IMR-90 (cell line): ENCODE measurements at regions not wholly inside any gene's neighbourhood (a gene's known extent, or its start where the extent isn't known, plus 50 kb on each side); places are given as distances from the start of the nearest gene placed in this dataset.

Experiments used
- ATAC-seq: fragments of 200-7000 bp; cut with Tn5 transposase; 2 replicates; pipeline ENCODE4 v1.9.1; 2020; ENCODE audit warnings: low read depth, mild to moderate bottlenecking, moderate library complexity
- BruUV-seq: library from RNA; stranded (reverse); fragments of 400-500 nt; replicated peaks from 2 replicates; lab custom pipeline; 2021; lab: Mats Ljungman, UMichigan
- CTCF ChIA-PET: fragments of 300-600 bp; formaldehyde crosslinking; extraction: SDS; loops from one replicate; lab custom pipeline; 2021; ENCODE audit warnings: antibody characterized with exemption; lab: Yijun Ruan, JAX
- POLR2A ChIA-PET: fragments of 300-600 bp; sonication (Branson Sonifier 250); formaldehyde crosslinking; loops from one replicate; lab custom pipeline; 2022; ENCODE audit warnings: antibody characterized with exemption; ENCODE audit not compliant: unreplicated experiment; lab: Charles Lee
- DNase-seq: peaks from one replicate; pipeline ENCODE4 v3.0.0; 2013
- H2AFZ ChIP-seq: replicated peaks from 2 replicates; pipeline ENCODE3; 2013; ENCODE audit warnings: low read length, mild to moderate bottlenecking; ENCODE audit not compliant: poor library complexity
- H2AK5ac ChIP-seq: 2 replicates; pipeline ENCODE4 v1.6.1; 2013; ENCODE audit warnings: low read depth, low read length, inconsistent platforms
- H2AK9ac ChIP-seq: replicated peaks from 2 replicates; pipeline ENCODE3; 2013; ENCODE audit warnings: mild to moderate bottlenecking, low read depth, low read length, moderate library complexity; ENCODE audit not compliant: poor library complexity
- H2BK120ac ChIP-seq: 2 replicates; pipeline ENCODE4 v1.6.1; 2013; ENCODE audit warnings: low read depth, low read length, inconsistent platforms
- H2BK15ac ChIP-seq: 3 replicates; pipeline ENCODE4 v1.6.1; 2013; ENCODE audit warnings: low read depth, low read length, inconsistent platforms
- H2BK20ac ChIP-seq: 2 replicates; pipeline ENCODE4 v1.6.1; 2013; ENCODE audit warnings: low read depth, mild to moderate bottlenecking, inconsistent platforms, low read length, moderate library complexity
- H2BK5ac ChIP-seq: 2 replicates; pipeline ENCODE4 v1.6.1; 2013; ENCODE audit warnings: mild to moderate bottlenecking, low read depth, low read length, inconsistent platforms; ENCODE audit not compliant: poor library complexity, severe bottlenecking
- H3K14ac ChIP-seq: replicated peaks from 2 replicates; pipeline ENCODE4 v1.6.1; 2013; ENCODE audit warnings: low read depth, low read length, inconsistent platforms
- H3K18ac ChIP-seq: 2 replicates; pipeline ENCODE4 v1.6.1; 2013; ENCODE audit warnings: low read depth, low read length, control low read depth
- H3K23ac ChIP-seq: 2 replicates; pipeline ENCODE4 v1.6.1; 2013; ENCODE audit warnings: low read depth, low read length, inconsistent platforms
- H3K27ac ChIP-seq: 2 replicates; pipeline ENCODE4 v1.5.1; 2013; ENCODE audit warnings: mild to moderate bottlenecking, control low read depth, low read length; ENCODE audit not compliant: insufficient read depth
- H3K27me3 ChIP-seq: 2 replicates; pipeline ENCODE4 v1.6.1; 2013; ENCODE audit warnings: low read length; ENCODE audit not compliant: control insufficient read depth, insufficient read depth
- H3K36me3 ChIP-seq: 2 replicates; pipeline ENCODE4 v1.6.1; 2013; ENCODE audit warnings: low read length, mixed read lengths; ENCODE audit not compliant: control insufficient read depth, insufficient read depth
- H3K4ac ChIP-seq: 2 replicates; pipeline ENCODE4 v1.6.1; 2013; ENCODE audit warnings: low read depth, low read length, inconsistent platforms
- H3K4me1 ChIP-seq: 2 replicates; pipeline ENCODE4 v1.6.1; 2013; ENCODE audit warnings: low read length, mixed read lengths; ENCODE audit not compliant: control insufficient read depth, insufficient read depth
- H3K4me2 ChIP-seq: 2 replicates; pipeline ENCODE4 v1.6.1; 2013; ENCODE audit warnings: low read depth, mild to moderate bottlenecking, control low read depth, low read length, moderate library complexity
- H3K4me3 ChIP-seq: 2 replicates; pipeline ENCODE4 v1.5.1; 2013; ENCODE audit warnings: low read depth, mild to moderate bottlenecking, control low read depth, low read length, moderate library complexity; ENCODE audit not compliant: insufficient read depth
- H3K56ac ChIP-seq: 2 replicates; pipeline ENCODE4 v1.6.1; 2013; ENCODE audit warnings: low read length, inconsistent platforms; ENCODE audit not compliant: insufficient read depth; ENCODE audit errors: extremely low read depth
- H3K79me1 ChIP-seq, 2 experiments: 2 replicates each; pipeline ENCODE4 v1.6.1; 2013; ENCODE audit warnings: low read length in 2 of 2, inconsistent platforms in 1 of 2, low read depth in 1 of 2
- H3K9ac ChIP-seq: 2 replicates; pipeline ENCODE4 v1.6.1; 2013; ENCODE audit warnings: low read depth, low read length, control low read depth
- H3K9me1 ChIP-seq: 2 replicates; pipeline ENCODE4 v1.6.1; 2013; ENCODE audit warnings: low read length, inconsistent platforms; ENCODE audit not compliant: insufficient read depth
- H3K9me3 ChIP-seq: 2 replicates; pipeline ENCODE4 v1.6.1; 2013; ENCODE audit warnings: low read length; ENCODE audit not compliant: control insufficient read depth, insufficient read depth
- H4K20me1 ChIP-seq: 2 replicates; pipeline ENCODE4 v1.6.1; 2013; ENCODE audit warnings: low read length, inconsistent platforms; ENCODE audit not compliant: insufficient read depth
- H4K5ac ChIP-seq: 2 replicates; pipeline ENCODE4 v1.6.1; 2013; ENCODE audit warnings: mild to moderate bottlenecking, low read depth, low read length, control low read depth
- H4K8ac ChIP-seq, 2 experiments: 2 replicates each; pipeline ENCODE4 v1.6.1; 2013; ENCODE audit warnings: low read depth in 2 of 2, low read length in 2 of 2, control low read depth in 1 of 2, inconsistent platforms in 1 of 2
- H4K91ac ChIP-seq: 2 replicates; pipeline ENCODE4 v1.6.1; 2013; ENCODE audit warnings: low read depth, low read length, inconsistent platforms; ENCODE audit not compliant: insufficient read depth
- CEBPB ChIP-seq: IDR thresholded peaks from 2 replicates; pipeline ENCODE4 v1.6.1; 2012; ENCODE audit warnings: low read depth, low read length, improper control_type of control experiment
- CHD1 ChIP-seq: IDR thresholded peaks from 2 replicates; pipeline ENCODE4 v1.6.1; 2012; ENCODE audit warnings: low read depth, low read length, improper control_type of control experiment
- CTCF ChIP-seq: conservative IDR thresholded peaks from 2 replicates; pipeline ENCODE4 v1.5.1; 2012; ENCODE audit warnings: mild to moderate bottlenecking, low read depth, low read length, improper control_type of control experiment
- FOS ChIP-seq: fragments of 150-350 bp; IDR thresholded peaks from 2 replicates; pipeline ENCODE4 v1.6.1; 2016; ENCODE audit warnings: low read depth, low read length
- MAFK ChIP-seq: IDR thresholded peaks from 2 replicates; pipeline ENCODE4 v1.6.1; 2012; ENCODE audit warnings: low read depth, low read length, improper control_type of control experiment
- MAZ ChIP-seq: IDR thresholded peaks from 2 replicates; pipeline ENCODE4 v1.6.1; 2012; ENCODE audit warnings: low read depth, mild to moderate bottlenecking, low read length, improper control_type of control experiment, moderate library complexity, borderline replicate concordance
- MXI1 ChIP-seq: IDR thresholded peaks from 2 replicates; pipeline ENCODE4 v1.6.1; 2012; ENCODE audit warnings: low read depth, mild to moderate bottlenecking, low read length, moderate library complexity, borderline replicate concordance
- NFE2L2 ChIP-seq: fragments of 150-350 bp; IDR thresholded peaks from 2 replicates; pipeline ENCODE4 v1.6.1; 2016; ENCODE audit warnings: low read depth, mild to moderate bottlenecking, low read length
- RFX5 ChIP-seq: IDR thresholded peaks from 2 replicates; pipeline ENCODE4 v1.8.0; 2012; ENCODE audit warnings: low read depth, mild to moderate bottlenecking, low read length, moderate library complexity
- SMC3 ChIP-seq: fragments of 150-350 bp; IDR thresholded peaks from 2 replicates; pipeline ENCODE4 v1.6.1; 2016; ENCODE audit warnings: low read depth, mild to moderate bottlenecking, antibody characterized with exemption, low read length, moderate library complexity
- WGBS, 2 experiments: methylation state at CpG; one replicate each; pipeline versions ENCODE4 v1.1.5 to v1.1.7; 2013; ENCODE audit warnings: missing lambda C conversion rate in 2 of 2; ENCODE audit not compliant: insufficient read length in 1 of 2; ENCODE audit errors: extremely low coverage in 2 of 2; 5-methylcytosine and 5-hydroxymethylcytosine counted together
- dilution Hi-C: fragments of 300-500 bp; cut with HindIII; formaldehyde crosslinking; loops from one replicate; pipeline ENCODE4 v1.14.3; 2018; ENCODE audit warnings: low sequenced_read_pairs; ENCODE audit not compliant: unreplicated experiment
- in situ Hi-C: fragments of 300-500 bp; cut with MboI; formaldehyde crosslinking; loops from 3 replicates; pipeline ENCODE4 v1.14.3; 2019; ENCODE audit warnings: low sequenced_read_pairs, inconsistent platforms, mixed read lengths
- intact Hi-C: fragments of 100-400 bp; cut with micrococcal nuclease; formaldehyde crosslinking; loops from 2 replicates; pipeline ENCODE4 v1.10.0; 2022

DNA sequence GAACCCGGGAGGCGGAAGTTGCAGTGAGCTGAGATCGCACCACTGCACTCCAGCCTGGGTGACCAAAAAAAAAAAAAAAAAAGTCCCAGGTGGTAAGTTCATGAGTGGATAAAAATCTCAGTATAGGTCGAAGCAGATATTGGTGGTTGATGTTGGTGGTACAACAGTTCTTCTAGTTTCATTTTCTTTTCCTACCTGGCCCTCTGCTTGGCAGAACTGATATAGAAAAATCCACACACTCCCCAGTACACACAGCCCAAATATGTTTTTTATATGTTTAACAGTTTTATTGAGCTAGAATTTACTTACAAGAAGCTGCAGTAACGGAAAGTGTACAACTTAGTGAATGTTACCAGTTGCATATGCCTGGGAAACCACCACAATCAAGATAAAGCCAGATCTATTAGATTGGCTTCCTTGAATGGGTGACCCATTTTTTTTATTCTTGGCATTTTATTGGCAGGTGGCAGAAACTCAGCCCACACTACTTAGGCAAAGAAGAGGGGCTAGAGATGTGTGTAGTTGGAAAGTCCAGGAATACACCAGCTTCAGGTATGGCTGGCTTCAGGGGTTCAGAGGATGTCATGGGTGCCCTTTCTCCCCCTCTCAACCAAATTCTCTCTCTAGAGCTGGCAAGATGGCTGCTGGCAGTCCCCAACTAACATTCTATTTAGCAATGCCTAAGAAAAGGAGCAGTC lies 118.3 kb upstream of the SLC25A33 start:
- WGBS, 2 experiments, result 93% methylated on average over 3 of the region's 5 CpGs; no CpG with 5 or more reads in 1 of the 2 experiments
- H3K4ac ChIP-seq, result no peak overlapping the region
- no peak overlapping the region for H2BK120ac ChIP-seq
- no peak overlapping the region for H2AK5ac ChIP-seq
- dilution Hi-C loops, result no loop called here
- no peak overlapping the region for H2AFZ ChIP-seq
- H3K4me1 ChIP-seq, result no peaks in the 10 kb centered on the region
- DNase-seq, result no peak
- H3K36me3 ChIP-seq, result no peaks in the 10 kb centered on the region
- no peak overlapping the region for H4K8ac ChIP-seq
- H4K20me1 ChIP-seq, result no peaks in the 10 kb centered on the region
- H2BK5ac ChIP-seq, result no peak overlapping the region
- no peak for ATAC-seq
- no peak overlapping the region for H4K5ac ChIP-seq
- no peak overlapping the region for H3K56ac ChIP-seq
- H3K23ac ChIP-seq, result no peak overlapping the region
- POLR2A ChIA-PET, result no interaction called here
- no peak overlapping the region for H2AK9ac ChIP-seq
- no peak overlapping the region for H3K18ac ChIP-seq
- no peak overlapping the region for H4K91ac ChIP-seq
- CTCF ChIA-PET, result interaction anchor here (0.6 kb wide), 1 partner anchor 14 kb away, joined by 3 read pairs; no protein-coding TSS in a partner anchor
- H3K14ac ChIP-seq, result no peak overlapping the region; the same call in 1 of the 2 replicates
- in situ Hi-C loops, result no loop called here
- H3K27me3 ChIP-seq, result peaks cover 8% of the 10 kb centered on the region
- no peak overlapping the region for H2BK15ac ChIP-seq
- no peaks in the 10 kb centered on the region for H3K79me1 ChIP-seq
- no peak overlapping the region for H3K4me3 ChIP-seq
- no peak overlapping the region for H2BK20ac ChIP-seq
- no TSS peak for BruUV-seq
- peaks cover 6% of the 10 kb centered on the region; the same call in 1 of the 2 replicates for H3K9me1 ChIP-seq
- H3K27ac ChIP-seq, result no peak overlapping the region
- H3K9ac ChIP-seq, result no peak overlapping the region
- H3K4me2 ChIP-seq, result no peak overlapping the region
- TF ChIP-seq NFE2L2 (no peak), CTCF (no peak), SMC3 (no peak), CHD1 (no peak), CEBPB (no peak), RFX5 (no peak), MAZ (no peak), MXI1 (no peak), FOS (no peak), MAFK (no peak)
- H3K9me3 ChIP-seq, result peaks cover 3% of the 10 kb centered on the region; the same call in 1 of the 2 replicates
- intact Hi-C loops, result no loop called here
